HG02623 (cell line): ENCODE measurements at regions not wholly inside any gene's neighbourhood (a gene's known extent, or its start where the extent isn't known, plus 50 kb on each side); places are given as distances from the start of the nearest gene placed in this dataset.

Experiments used
- ATAC-seq: cut with Tn5 transposase; IDR thresholded peaks from one replicate; pipeline ENCODE4 v1.9.1; 2021; ENCODE audit warnings: moderate library complexity; ENCODE audit not compliant: unreplicated experiment

GRCh38 chr11:116509551-116509950 is 263.2 kb downstream of the BUD13 start:
- no peak for ATAC-seq

GRCh38 chr11:116507849-116508695 is 264.7 kb downstream of the BUD13 start:
- no peak for ATAC-seq

- ATAC-seq = no peak
These were observed 265.8 kb downstream of the BUD13 start for GRCh38 chr11:116507016-116507415.

GRCh38 chr11:116506263-116506825 is 266.4 kb downstream of the BUD13 start:
- no peak for ATAC-seq

- ATAC-seq = no peak
These were observed 267.2 kb downstream of the BUD13 start for GRCh38 chr11:116505298-116506262.

- no peak for ATAC-seq
These were observed 268.1 kb downstream of the BUD13 start for GRCh38 chr11:116504541-116505297.

GRCh38 chr11:116503216-116504160 is 269.3 kb downstream of the BUD13 start:
- no peak for ATAC-seq

- no peak for ATAC-seq
These were observed 270.1 kb downstream of the BUD13 start for GRCh38 chr11:116502641-116503061.

GRCh38 chr11:116501728-116502127 is 271.1 kb downstream of the BUD13 start:
- ATAC-seq = no peak

GRCh38 chr11:116500947-116501602 is 271.7 kb downstream of the BUD13 start:
- ATAC-seq = no peak

GRCh38 chr11:116500026-116500946 is 272.5 kb downstream of the BUD13 start:
- no peak for ATAC-seq

- no peak for ATAC-seq
These were observed 273.3 kb downstream of the BUD13 start for GRCh38 chr11:116499396-116500003.

- no peak for ATAC-seq
These were observed 274.6 kb downstream of the BUD13 start for GRCh38 chr11:116498161-116498560.

- no peak for ATAC-seq
These were observed 280.2 kb downstream of the BUD13 start for GRCh38 chr11:116492600-116492999.

- no peak for ATAC-seq
These were observed 283.9 kb downstream of the BUD13 start for GRCh38 chr11:116488836-116489389.

GRCh38 chr11:116485425-116485824 is 287.4 kb downstream of the BUD13 start:
- ATAC-seq = no peak

GRCh38 chr11:116482716-116483115 is 290.1 kb downstream of the BUD13 start:
- ATAC-seq = no peak
